ENCODE measurements at regions not wholly inside any gene's neighbourhood (a gene's known extent, or its start where the extent isn't known, plus 50 kb on each side); places are given as distances from the start of the nearest gene placed in this dataset.

DNA sequence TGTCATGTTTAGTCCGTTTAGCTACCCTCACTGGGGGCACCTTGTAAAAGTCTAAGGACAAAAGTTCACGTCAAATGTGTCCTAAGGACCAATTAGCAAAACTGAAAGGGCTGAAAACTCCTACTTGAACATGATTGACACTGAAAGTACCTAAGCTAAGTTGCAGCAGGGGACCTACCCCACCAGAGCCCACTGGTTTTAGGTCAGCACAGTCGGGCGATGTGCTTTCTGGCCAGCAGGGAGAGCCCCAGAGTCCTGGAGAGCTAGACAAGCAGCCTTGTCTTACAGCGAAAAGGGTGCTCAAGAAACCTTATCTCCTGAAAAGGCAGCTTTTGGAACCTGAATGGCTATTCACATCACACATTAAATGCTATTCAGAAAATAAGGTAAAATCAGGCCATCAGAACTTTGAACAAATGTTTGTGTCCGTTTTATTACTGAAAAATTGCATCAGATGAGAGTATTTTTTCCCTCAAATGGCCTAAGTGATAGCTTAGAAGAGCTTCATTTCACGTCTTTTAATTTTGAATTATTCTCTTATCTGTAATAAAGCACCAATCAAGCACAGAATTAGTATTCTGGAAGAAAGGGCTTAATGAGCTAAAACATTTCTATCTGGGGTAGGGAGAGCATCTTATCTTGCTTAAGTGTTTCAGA lies 52.2 kb upstream of the MKI67 start:
- H3K79me2 ChIP-seq (ENCODE audit: control insufficient read depth, low read length), result no peaks in the 10 kb centered on the region
- no peak overlapping the region for H3K4me2 ChIP-seq (ENCODE audit: low read length)
- peaks cover 10% of the 10 kb centered on the region; the same call in 1 of the 2 replicates for H3K9me3 ChIP-seq (ENCODE audit: control insufficient read depth, insufficient read depth, low read length)
- H3F3A ChIP-seq (ENCODE audit: control insufficient read depth, insufficient read depth), result no peaks in the 10 kb centered on the region
- no peak overlapping the region for H3K4me3 ChIP-seq (ENCODE audit: low read length)
- H3K27ac ChIP-seq (ENCODE audit: low read depth, low read length), result no peak overlapping the region
- no peaks in the 10 kb centered on the region for H3K9me2 ChIP-seq (replicated peaks; ENCODE audit: control insufficient read depth, low read length)
- peaks cover 10% of the 10 kb centered on the region for H3K4me1 ChIP-seq (ENCODE audit: control insufficient read depth, low read length)
- no peaks in the 10 kb centered on the region for H3K36me3 ChIP-seq (ENCODE audit: control insufficient read depth, low read length)
- H4K20me1 ChIP-seq (ENCODE audit: control insufficient read depth, insufficient read depth, low read depth, low read length), result no peaks in the 10 kb centered on the region
- no peak for TF ChIP-seq EZH2phosphoT487 (IDR thresholded peaks at IDR 0.05; ENCODE audit: borderline replicate concordance, low read length)
- TF ChIP-seq, protein P1, sequence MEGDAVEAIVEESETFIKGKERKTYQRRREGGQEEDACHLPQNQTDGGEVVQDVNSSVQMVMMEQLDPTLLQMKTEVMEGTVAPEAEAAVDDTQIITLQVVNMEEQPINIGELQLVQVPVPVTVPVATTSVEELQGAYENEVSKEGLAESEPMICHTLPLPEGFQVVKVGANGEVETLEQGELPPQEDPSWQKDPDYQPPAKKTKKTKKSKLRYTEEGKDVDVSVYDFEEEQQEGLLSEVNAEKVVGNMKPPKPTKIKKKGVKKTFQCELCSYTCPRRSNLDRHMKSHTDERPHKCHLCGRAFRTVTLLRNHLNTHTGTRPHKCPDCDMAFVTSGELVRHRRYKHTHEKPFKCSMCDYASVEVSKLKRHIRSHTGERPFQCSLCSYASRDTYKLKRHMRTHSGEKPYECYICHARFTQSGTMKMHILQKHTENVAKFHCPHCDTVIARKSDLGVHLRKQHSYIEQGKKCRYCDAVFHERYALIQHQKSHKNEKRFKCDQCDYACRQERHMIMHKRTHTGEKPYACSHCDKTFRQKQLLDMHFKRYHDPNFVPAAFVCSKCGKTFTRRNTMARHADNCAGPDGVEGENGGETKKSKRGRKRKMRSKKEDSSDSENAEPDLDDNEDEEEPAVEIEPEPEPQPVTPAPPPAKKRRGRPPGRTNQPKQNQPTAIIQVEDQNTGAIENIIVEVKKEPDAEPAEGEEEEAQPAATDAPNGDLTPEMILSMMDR (IDR thresholded peaks at IDR 0.05; ENCODE audit: low read depth, low read length, poor library complexity, severe bottlenecking), result peak; percentile 72
- no peaks in the 10 kb centered on the region; the same call in 1 of the 2 replicates for H3K27me3 ChIP-seq (ENCODE audit: control insufficient read depth, low read length)

DNA sequence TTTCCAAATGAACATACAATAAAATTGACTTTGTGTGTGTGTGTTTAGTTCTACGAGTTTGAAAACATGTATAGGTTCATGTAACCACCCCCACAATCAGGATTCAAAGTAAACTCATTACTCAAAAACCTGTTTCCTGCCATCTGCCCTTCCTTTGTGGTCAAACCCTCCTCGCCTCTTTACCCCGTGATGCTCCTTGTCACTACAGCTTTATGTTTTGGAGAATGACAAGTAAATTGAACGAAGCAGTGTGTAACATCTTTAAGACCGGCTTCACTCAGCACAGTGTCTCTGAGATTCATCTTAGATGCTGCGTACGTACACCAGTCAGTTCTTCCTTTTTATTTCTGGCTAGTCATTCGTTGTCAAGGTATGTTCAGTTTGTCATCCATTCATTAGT lies 54.6 kb upstream of the MKI67 start:
- H3K36me3 ChIP-seq (ENCODE audit: control insufficient read depth, low read length), result no peaks in the 10 kb centered on the region
- no peak overlapping the region for H3K4me3 ChIP-seq (ENCODE audit: low read length)
- peak overlapping the region; percentile 30 for H3K4me2 ChIP-seq (ENCODE audit: low read length)

DNA sequence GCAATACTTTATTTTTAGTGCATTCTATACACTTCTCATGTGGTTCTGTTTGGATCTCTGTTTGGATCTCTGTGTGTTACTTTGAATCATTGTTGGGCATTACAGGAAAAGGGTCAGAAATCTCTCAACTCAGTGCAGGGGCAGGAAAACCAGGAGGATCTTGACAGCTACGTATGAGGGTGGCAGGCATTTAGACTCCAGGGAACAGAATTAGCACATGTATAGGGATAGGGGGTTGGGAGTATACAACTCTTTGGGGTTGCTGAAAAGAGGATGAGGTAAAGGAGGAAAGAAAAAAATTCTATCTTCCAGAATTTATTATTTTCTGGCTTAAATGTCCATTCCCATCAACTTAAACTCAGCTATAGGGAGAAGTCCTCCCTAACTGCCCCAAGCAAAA lies 59.4 kb upstream of the MKI67 start:
- Histone ChIP-seq H3K4me2 (ENCODE audit: low read length) (no peak overlapping the region), H3K27me3 (ENCODE audit: control insufficient read depth, low read length) (peaks cover 3% of the 10 kb centered on the region), H3K9me3 (ENCODE audit: control insufficient read depth, insufficient read depth, low read length) (no peaks in the 10 kb centered on the region), H4K20me1 (ENCODE audit: control insufficient read depth, insufficient read depth, low read depth, low read length) (no peaks in the 10 kb centered on the region), H3K4me3 (ENCODE audit: low read length) (no peak overlapping the region), H3K36me3 (ENCODE audit: control insufficient read depth, low read length) (no peaks in the 10 kb centered on the region), H3F3A (ENCODE audit: control insufficient read depth, insufficient read depth) (no peaks in the 10 kb centered on the region), H3K27ac (ENCODE audit: low read depth, low read length) (no peak overlapping the region), H3K9me2 (replicated peaks; ENCODE audit: control insufficient read depth, low read length) (no peaks in the 10 kb centered on the region), H3K4me1 (ENCODE audit: control insufficient read depth, low read length) (peaks cover 8% of the 10 kb centered on the region), H3K79me2 (ENCODE audit: control insufficient read depth, low read length) (no peaks in the 10 kb centered on the region)
- no peak for TF ChIP-seq EZH2phosphoT487 (IDR thresholded peaks at IDR 0.05; ENCODE audit: borderline replicate concordance, low read length)
- TF ChIP-seq, protein P1 (IDR thresholded peaks at IDR 0.05; ENCODE audit: low read depth, low read length, poor library complexity, severe bottlenecking), result no peak

More for the DNA sequence above, 54.6 kb upstream of the MKI67 start:
- H3K9me2 ChIP-seq (replicated peaks; ENCODE audit: control insufficient read depth, low read length), result no peaks in the 10 kb centered on the region
- 0 out of 2 replicates have a peak, but pooled peaks cover 2% of the 10 kb centered on the region for H3K9me3 ChIP-seq (ENCODE audit: control insufficient read depth, insufficient read depth, low read length)
- H3K79me2 ChIP-seq (ENCODE audit: control insufficient read depth, low read length), result no peaks in the 10 kb centered on the region
- H3F3A ChIP-seq (ENCODE audit: control insufficient read depth, insufficient read depth), result no peaks in the 10 kb centered on the region
- H3K4me1 ChIP-seq (ENCODE audit: control insufficient read depth, low read length), result peaks cover 10% of the 10 kb centered on the region
- H4K20me1 ChIP-seq (ENCODE audit: control insufficient read depth, insufficient read depth, low read depth, low read length), result no peaks in the 10 kb centered on the region
- H3K27me3 ChIP-seq (ENCODE audit: control insufficient read depth, low read length), result no peaks in the 10 kb centered on the region; the same call in 1 of the 2 replicates
- TF ChIP-seq, protein P1 (IDR thresholded peaks at IDR 0.05; ENCODE audit: low read depth, low read length, poor library complexity, severe bottlenecking), result no peak
- no peak for TF ChIP-seq EZH2phosphoT487 (IDR thresholded peaks at IDR 0.05; ENCODE audit: borderline replicate concordance, low read length)
- H3K27ac ChIP-seq (ENCODE audit: low read depth, low read length), result no peak overlapping the region

Data from DOHH2 (cell line).